Esophagus squamous epithelium (tissue), 4 donors: ENCODE measurements at regions not wholly inside any gene's neighbourhood (a gene's known extent, or its start where the extent isn't known, plus 50 kb on each side); places are given as distances from the start of the nearest gene placed in this dataset.

Experiments
- CTCF ChIP-seq, 6 experiments: fragments of 450-650 bp in 4 of 6; fragments of 200-600 bp in 2 of 6; sonication (generic) in 2 of 6; IDR thresholded peaks; one replicate each; pipeline ENCODE4 v1.5.1; 2016 to 2019; ENCODE audit warnings: antibody characterized with exemption in 6 of 6, mild to moderate bottlenecking in 4 of 6, moderate library complexity in 4 of 6
- POLR2A ChIP-seq, 4 donors: fragments of 450-650 bp; IDR thresholded peaks; one replicate each; pipeline ENCODE4 v1.6.1; 2017; ENCODE audit warnings: antibody characterized with exemption in 4 of 4, mild to moderate bottlenecking in 4 of 4, moderate library complexity in 3 of 4

- TF ChIP-seq POLR2A (IDR thresholded peaks at IDR 0.05): no peak
- TF ChIP-seq CTCF (IDR thresholded peaks at IDR 0.05): no peak
These were observed 270.6 kb upstream of the TNRC6C start for GRCh38 chr17:77687921-77688320.
